HS-5 (cell line): ENCODE measurements at regions not wholly inside any gene's neighbourhood (a gene's known extent, or its start where the extent isn't known, plus 50 kb on each side); places are given as distances from the start of the nearest gene placed in this dataset.

Source experiments
- DNase-seq: peaks from one replicate; pipeline ENCODE4 v3.0.0-alpha.2; 2012; ENCODE audit warnings: low read depth

GRCh38 chr3:178456621-178457285, 79.5 kb upstream of the KCNMB2 start:
- no peak for DNase-seq

- DNase-seq, result no peak
Observed at GRCh38 chr3:178457511-178457910, 78.7 kb upstream of the KCNMB2 start.

GRCh38 chr3:178458313-178459037, 77.8 kb upstream of the KCNMB2 start:
- DNase-seq, result no peak

- DNase-seq, result no peak
Observed at GRCh38 chr3:178459038-178459410, 77.2 kb upstream of the KCNMB2 start.

GRCh38 chr3:178465260-178466180, 70.7 kb upstream of the KCNMB2 start:
- no peak for DNase-seq

- DNase-seq, result no peak
Observed at GRCh38 chr3:178472941-178473340, 63.3 kb upstream of the KCNMB2 start.

GRCh38 chr3:178474526-178474925, 61.7 kb upstream of the KCNMB2 start:
- DNase-seq, result no peak

GRCh38 chr3:178475062-178475461, 61.2 kb upstream of the KCNMB2 start:
- no peak for DNase-seq

GRCh38 chr3:178476886-178477285, 59.4 kb upstream of the KCNMB2 start:
- DNase-seq, result no peak

GRCh38 chr3:178479446-178479845, 56.8 kb upstream of the KCNMB2 start:
- DNase-seq, result no peak

GRCh38 chr3:178479860-178480259, 56.4 kb upstream of the KCNMB2 start:
- DNase-seq, result no peak

- DNase-seq, result no peak
Observed at GRCh38 chr3:178480274-178480673, 56.0 kb upstream of the KCNMB2 start.

GRCh38 chr3:178480795-178481194, 55.4 kb upstream of the KCNMB2 start:
- DNase-seq, result no peak

GRCh38 chr3:178482981-178483380, 53.3 kb upstream of the KCNMB2 start:
- DNase-seq, result no peak

- DNase-seq, result no peak
Observed at GRCh38 chr3:178483704-178484103, 52.5 kb upstream of the KCNMB2 start.

- peak; percentile 42 for DNase-seq
Observed at GRCh38 chr3:178485756-178486155, 50.5 kb upstream of the KCNMB2 start.
